Esophagus muscularis mucosa (tissue), 4 donors: ENCODE measurements at regions not wholly inside any gene's neighbourhood (a gene's known extent, or its start where the extent isn't known, plus 50 kb on each side); places are given as distances from the start of the nearest gene placed in this dataset.

ENCODE experiments used
- DNase-seq: peaks from one replicate; pipeline ENCODE4 v3.0.0-alpha.2; 2017; ENCODE audit errors: extremely low spot score
- H3K27ac ChIP-seq, 4 donors: fragments of 200-600 bp; sonication (generic); replicated peaks in 1 of 4; 1 replicate in 3 of 4; 2 replicates in 1 of 4; pipeline ENCODE4 v1.5.1; 2016 to 2019; ENCODE audit warnings: mild to moderate bottlenecking in 1 of 4
- H3K27me3 ChIP-seq, 4 donors: fragments of 200-600 bp; sonication (generic); one replicate each; pipeline versions ENCODE4 v1.5.1 to v1.6.0; 2016 to 2019
- H3K36me3 ChIP-seq, 4 donors: fragments of 200-600 bp; sonication (generic); one replicate each; pipeline ENCODE4 v1.5.1; 2016 to 2019
- H3K4me1 ChIP-seq, 4 donors: fragments of 200-600 bp; sonication (generic); one replicate each; pipeline ENCODE4 v1.5.1; 2016 to 2019
- H3K4me3 ChIP-seq, 4 donors: fragments of 200-600 bp; sonication (generic); 1 replicate in 2 of 4; 2 replicates in 2 of 4; pipeline ENCODE4 v1.5.1; 2016 to 2019; ENCODE audit warnings: mild to moderate bottlenecking in 4 of 4, moderate library complexity in 1 of 4
- H3K9me3 ChIP-seq, 4 donors: fragments of 200-600 bp; sonication (generic); 1 replicate in 3 of 4; 2 replicates in 1 of 4; pipeline ENCODE4 v1.5.1; 2016 to 2019
- EP300 ChIP-seq: sonication (generic); formaldehyde crosslinking; IDR thresholded peaks from one replicate; pipeline ENCODE4 v1.6.1; 2017; ENCODE audit warnings: antibody characterized with exemption
- POLR2A ChIP-seq: fragments of 450-650 bp; IDR thresholded peaks from one replicate; pipeline ENCODE4 v1.6.1; 2017; ENCODE audit warnings: antibody characterized with exemption, moderate library complexity, mild to moderate bottlenecking, low read depth
- POLR2AphosphoS5 ChIP-seq, 2 donors: sonication (generic); formaldehyde crosslinking; IDR thresholded peaks; one replicate each; pipeline ENCODE4 v1.6.1; 2017; ENCODE audit warnings: antibody characterized with exemption in 2 of 2
- WGBS: methylation state at CpG from one replicate; pipeline ENCODE4 v1.1.5; 2018; 5-methylcytosine and 5-hydroxymethylcytosine counted together
- intact Hi-C: fragments of 100-400 bp; cut with DNase I; formaldehyde crosslinking; loops from one replicate; pipeline ENCODE4 v1.15.1; 2023
- TF ChIP-seq, protein P1 (sequence below), 3 experiments: fragments of 200-600 bp in 2 of 3; fragments of 450-650 bp in 1 of 3; sonication (generic) in 2 of 3; IDR thresholded peaks; one replicate each; pipeline ENCODE4 v1.5.1; 2017 to 2019; ENCODE audit warnings: antibody characterized with exemption in 3 of 3, mild to moderate bottlenecking in 2 of 3, moderate library complexity in 1 of 3

DNA sequence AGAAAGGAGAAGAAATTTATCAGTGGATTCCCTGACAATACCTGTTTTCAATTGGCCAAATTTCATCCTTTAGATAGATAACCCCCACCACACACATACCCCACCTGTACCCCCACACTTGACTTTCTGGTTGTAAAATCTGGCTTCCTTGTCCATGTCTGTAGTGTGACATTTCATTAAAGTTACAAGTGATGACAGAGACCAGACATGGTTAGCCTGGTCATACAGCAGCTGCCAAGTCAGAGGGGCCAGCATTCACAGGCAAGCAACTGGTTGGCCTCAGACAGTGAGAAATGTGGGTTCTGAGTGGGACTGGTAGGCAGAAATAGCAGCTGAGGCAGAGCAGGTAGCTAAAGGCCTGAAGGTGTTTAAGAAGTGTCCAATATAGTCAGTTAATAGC is 238.6 kb upstream of the SOX14 start:
- H3K27me3 ChIP-seq: no peaks in the 10 kb centered on the region
- H3K4me1 ChIP-seq: no peaks in the 10 kb centered on the region
- intact Hi-C loops: no loop called here
- no peak overlapping the region for H3K4me3 ChIP-seq
- TF ChIP-seq POLR2AphosphoS5 (IDR thresholded peaks at IDR 0.05) (no peak), POLR2A (no peak), EP300 (no peak)
- TF ChIP-seq, protein P1, sequence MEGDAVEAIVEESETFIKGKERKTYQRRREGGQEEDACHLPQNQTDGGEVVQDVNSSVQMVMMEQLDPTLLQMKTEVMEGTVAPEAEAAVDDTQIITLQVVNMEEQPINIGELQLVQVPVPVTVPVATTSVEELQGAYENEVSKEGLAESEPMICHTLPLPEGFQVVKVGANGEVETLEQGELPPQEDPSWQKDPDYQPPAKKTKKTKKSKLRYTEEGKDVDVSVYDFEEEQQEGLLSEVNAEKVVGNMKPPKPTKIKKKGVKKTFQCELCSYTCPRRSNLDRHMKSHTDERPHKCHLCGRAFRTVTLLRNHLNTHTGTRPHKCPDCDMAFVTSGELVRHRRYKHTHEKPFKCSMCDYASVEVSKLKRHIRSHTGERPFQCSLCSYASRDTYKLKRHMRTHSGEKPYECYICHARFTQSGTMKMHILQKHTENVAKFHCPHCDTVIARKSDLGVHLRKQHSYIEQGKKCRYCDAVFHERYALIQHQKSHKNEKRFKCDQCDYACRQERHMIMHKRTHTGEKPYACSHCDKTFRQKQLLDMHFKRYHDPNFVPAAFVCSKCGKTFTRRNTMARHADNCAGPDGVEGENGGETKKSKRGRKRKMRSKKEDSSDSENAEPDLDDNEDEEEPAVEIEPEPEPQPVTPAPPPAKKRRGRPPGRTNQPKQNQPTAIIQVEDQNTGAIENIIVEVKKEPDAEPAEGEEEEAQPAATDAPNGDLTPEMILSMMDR (IDR thresholded peaks at IDR 0.05): no peak
- H3K27ac ChIP-seq: no peak overlapping the region
- H3K9me3 ChIP-seq: no peaks in the 10 kb centered on the region
- DNase-seq: no peak
- H3K36me3 ChIP-seq: no peaks in the 10 kb centered on the region

GRCh38 chr3:137542049-137542448 is 222.1 kb upstream of the SOX14 start:
- TF ChIP-seq, protein P1 (IDR thresholded peaks at IDR 0.05): no peak
- TF ChIP-seq POLR2AphosphoS5 (IDR thresholded peaks at IDR 0.05) (no peak), EP300 (no peak), POLR2A (no peak)
- no peak overlapping the region for H3K4me3 ChIP-seq
- DNase-seq: no peak
- H3K36me3 ChIP-seq: no peaks in the 10 kb centered on the region
- WGBS: 90% methylated on average over 2 of the region's 3 CpGs
- no peak overlapping the region for H3K27ac ChIP-seq
- H3K27me3 ChIP-seq: no peaks in the 10 kb centered on the region
- peaks cover 0 to 11% (median 0%) of the 10 kb centered on the region in 4 donors for H3K9me3 ChIP-seq
- intact Hi-C loops: no loop called here
- no peaks in the 10 kb centered on the region for H3K4me1 ChIP-seq

GRCh38 chr3:137554242-137554641 is 209.9 kb upstream of the SOX14 start:
- Histone ChIP-seq H3K4me1 (no peaks in the 10 kb centered on the region), H3K4me3 (no peak overlapping the region), H3K27me3 (no peaks in the 10 kb centered on the region), H3K9me3 (peaks cover 0 to 4% (median under 1%) of the 10 kb centered on the region in 4 donors), H3K27ac (no peak overlapping the region), H3K36me3 (no peaks in the 10 kb centered on the region)
- intact Hi-C loops: no loop called here
- no peak for TF ChIP-seq POLR2A
- no peak for TF ChIP-seq POLR2AphosphoS5 (IDR thresholded peaks at IDR 0.05)
- TF ChIP-seq, protein P1 (IDR thresholded peaks at IDR 0.05): no peak
- DNase-seq: no peak
- 86% methylated on average over 2 of the region's 2 CpGs for WGBS

GRCh38 chr3:137568880-137569279 is 195.2 kb upstream of the SOX14 start:
- DNase-seq: no peak
- H3K27me3 ChIP-seq: no peaks in the 10 kb centered on the region
- intact Hi-C loops: no loop called here
- H3K36me3 ChIP-seq: no peaks in the 10 kb centered on the region
- no peak overlapping the region for H3K4me3 ChIP-seq
- TF ChIP-seq POLR2A: no peak
- TF ChIP-seq, protein P1 (IDR thresholded peaks at IDR 0.05): no peak
- TF ChIP-seq POLR2AphosphoS5 (IDR thresholded peaks at IDR 0.05): no peak
- no peak for TF ChIP-seq EP300
- H3K4me1 ChIP-seq: no peaks in the 10 kb centered on the region
- H3K9me3 ChIP-seq: peaks cover 0 to 13% (median 5%) of the 10 kb centered on the region in 4 donors
- H3K27ac ChIP-seq: no peak overlapping the region

DNA sequence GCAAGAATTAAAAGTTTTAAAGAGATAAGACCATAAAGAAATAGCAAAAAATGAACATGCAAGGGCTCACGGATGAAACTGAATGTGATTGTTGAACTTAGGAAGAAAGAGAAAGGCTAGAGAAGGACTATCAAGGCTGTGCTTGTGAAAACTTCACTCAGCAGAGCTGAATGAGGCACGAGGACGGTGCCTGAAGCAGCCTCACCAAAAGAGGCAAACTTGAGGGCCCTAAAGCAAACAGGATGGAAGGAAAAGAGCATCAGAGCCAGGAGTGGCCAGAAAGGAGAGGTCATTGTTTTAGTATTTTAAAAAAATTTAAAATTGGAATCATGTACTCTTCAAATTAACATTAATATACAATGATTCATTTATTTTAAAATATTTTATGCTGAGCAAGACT is 191.2 kb upstream of the SOX14 start:
- Histone ChIP-seq H3K36me3 (no peaks in the 10 kb centered on the region), H3K27me3 (no peaks in the 10 kb centered on the region), H3K4me1 (no peaks in the 10 kb centered on the region), H3K9me3 (peaks cover 0 to 5% (median under 1%) of the 10 kb centered on the region in 4 donors), H3K4me3 (no peak overlapping the region), H3K27ac (no peak overlapping the region)
- TF ChIP-seq EP300 (no peak), POLR2A (no peak), POLR2AphosphoS5 (IDR thresholded peaks at IDR 0.05) (no peak)
- TF ChIP-seq, protein P1 (IDR thresholded peaks at IDR 0.05): no peak
- intact Hi-C loops: no loop called here
- WGBS: 47% methylated on average over 3 of the region's 3 CpGs
- DNase-seq: no peak
